Stimulated activated naive CD8-positive, alpha-beta T cell treated with anti-CD3 and anti-CD28 coated beads, Interleukin-15, Interleukin-2, amounts not matched to agents 100 ng/mL and 50 ng/mL, for 24 hours (primary cell): ENCODE measurements at regions not wholly inside any gene's neighbourhood (a gene's known extent, or its start where the extent isn't known, plus 50 kb on each side); places are given as distances from the start of the nearest gene placed in this dataset.
"Not testable (repeated sequence)": the region's sequence is repeated elsewhere in the genome, so short reads cannot be mapped to it uniquely, and the experiment has no call there.

ENCODE experiments used
- H3K27ac Mint-ChIP-seq: one replicate; pipeline ENCODE4 v1.8.0; 2021; ENCODE audit warnings: mild to moderate bottlenecking, mixed read lengths
- H3K27me3 Mint-ChIP-seq: one replicate; pipeline ENCODE4 v1.8.0; 2021; ENCODE audit warnings: mixed read lengths
- H3K36me3 Mint-ChIP-seq: one replicate; pipeline ENCODE4 v1.8.0; 2021; ENCODE audit warnings: low read depth, mixed read lengths
- H3K4me1 Mint-ChIP-seq: one replicate; pipeline ENCODE4 v1.8.0; 2021; ENCODE audit warnings: low read depth, mixed read lengths
- H3K4me3 Mint-ChIP-seq: one replicate; pipeline ENCODE4 v1.8.0; 2021; ENCODE audit warnings: mild to moderate bottlenecking, mixed read lengths
- H3K9me3 Mint-ChIP-seq: one replicate; pipeline ENCODE4 v1.8.0; 2021; ENCODE audit warnings: mixed read lengths

- H3K9me3 Mint-ChIP-seq = peaks cover 4% of the 10 kb centered on the region
- no peak overlapping the region for H3K4me3 Mint-ChIP-seq
- no peak overlapping the region for H3K27ac Mint-ChIP-seq
- no peaks in the 10 kb centered on the region for H3K36me3 Mint-ChIP-seq
- no peaks in the 10 kb centered on the region for H3K27me3 Mint-ChIP-seq
- no peaks in the 10 kb centered on the region for H3K4me1 Mint-ChIP-seq
Measured at GRCh38 chr3:89877230-89877629, 769.8 kb downstream of the EPHA3 start.

- Mint-ChIP-seq H3K4me3 (no peak overlapping the region), H3K27me3 (no peaks in the 10 kb centered on the region), H3K36me3 (no peaks in the 10 kb centered on the region), H3K27ac (no peak overlapping the region), H3K9me3 (peaks cover 6% of the 10 kb centered on the region), H3K4me1 (no peaks in the 10 kb centered on the region)
Measured at GRCh38 chr3:89889386-89889785, 782.0 kb downstream of the EPHA3 start.

- Mint-ChIP-seq H3K27ac (no peak overlapping the region), H3K27me3 (no peaks in the 10 kb centered on the region), H3K9me3 (peaks cover 13% of the 10 kb centered on the region), H3K4me3 (no peak overlapping the region), H3K36me3 (no peaks in the 10 kb centered on the region), H3K4me1 (no peaks in the 10 kb centered on the region)
Measured at GRCh38 chr3:89908711-89909213, 801.3 kb downstream of the EPHA3 start.

- Mint-ChIP-seq H3K27ac (no peak overlapping the region), H3K36me3 (no peaks in the 10 kb centered on the region), H3K27me3 (no peaks in the 10 kb centered on the region), H3K4me3 (no peak overlapping the region), H3K4me1 (no peaks in the 10 kb centered on the region), H3K9me3 (no peaks in the 10 kb centered on the region)
Measured at GRCh38 chr3:89912031-89912430, 804.6 kb downstream of the EPHA3 start.

GRCh38 chr3:89923921-89924610 is 816.6 kb downstream of the EPHA3 start:
- Mint-ChIP-seq H3K36me3 (no peaks in the 10 kb centered on the region), H3K27ac (no peak overlapping the region), H3K4me1 (no peaks in the 10 kb centered on the region), H3K4me3 (no peak overlapping the region), H3K9me3 (no peaks in the 10 kb centered on the region), H3K27me3 (no peaks in the 10 kb centered on the region)

GRCh38 chr3:89925976-89926375 is 818.6 kb downstream of the EPHA3 start:
- H3K36me3 Mint-ChIP-seq = no peaks in the 10 kb centered on the region
- no peaks in the 10 kb centered on the region for H3K9me3 Mint-ChIP-seq
- no peak overlapping the region for H3K27ac Mint-ChIP-seq
- no peaks in the 10 kb centered on the region for H3K27me3 Mint-ChIP-seq
- no peak overlapping the region for H3K4me3 Mint-ChIP-seq
- no peaks in the 10 kb centered on the region for H3K4me1 Mint-ChIP-seq

GRCh38 chr3:89932882-89933281 is 825.5 kb downstream of the EPHA3 start:
- Mint-ChIP-seq H3K27me3 (no peaks in the 10 kb centered on the region), H3K4me1 (no peaks in the 10 kb centered on the region), H3K9me3 (peaks cover 9% of the 10 kb centered on the region), H3K4me3 (no peak overlapping the region), H3K27ac (no peak overlapping the region), H3K36me3 (no peaks in the 10 kb centered on the region)

- H3K4me1 Mint-ChIP-seq, H3K27me3 Mint-ChIP-seq, H3K27ac Mint-ChIP-seq: not testable (repeated sequence)
Measured at GRCh38 chr3:89944461-89944860, 837.0 kb downstream of the EPHA3 start.

GRCh38 chr3:89946884-89947283 is 839.5 kb downstream of the EPHA3 start:
- H3K36me3 Mint-ChIP-seq = no peaks in the 10 kb centered on the region
- H3K9me3 Mint-ChIP-seq = peaks cover 9% of the 10 kb centered on the region
- no peaks in the 10 kb centered on the region for H3K27me3 Mint-ChIP-seq
- H3K4me1 Mint-ChIP-seq = no peaks in the 10 kb centered on the region
- H3K4me3 Mint-ChIP-seq = no peak overlapping the region
- no peak overlapping the region for H3K27ac Mint-ChIP-seq

More at GRCh38 chr3:89944461-89944860, 837.0 kb downstream of the EPHA3 start:
- H3K36me3 Mint-ChIP-seq, H3K4me3 Mint-ChIP-seq: not testable (repeated sequence)
- peaks cover 11% of the 10 kb centered on the region for H3K9me3 Mint-ChIP-seq

- no peak overlapping the region for H3K4me3 Mint-ChIP-seq
- H3K36me3 Mint-ChIP-seq = no peaks in the 10 kb centered on the region
- no peaks in the 10 kb centered on the region for H3K27me3 Mint-ChIP-seq
- H3K4me1 Mint-ChIP-seq = no peaks in the 10 kb centered on the region
- peaks cover 4% of the 10 kb centered on the region for H3K9me3 Mint-ChIP-seq
- no peak overlapping the region for H3K27ac Mint-ChIP-seq
Measured at GRCh38 chr3:89947337-89947954, 840.0 kb downstream of the EPHA3 start.

GRCh38 chr3:89948008-89948407 is 840.6 kb downstream of the EPHA3 start:
- Mint-ChIP-seq H3K27me3 (no peaks in the 10 kb centered on the region), H3K4me1 (no peaks in the 10 kb centered on the region)

GRCh38 chr3:89950772-89951171 is 843.4 kb downstream of the EPHA3 start:
- Mint-ChIP-seq H3K4me3 (no peak overlapping the region), H3K4me1 (no peaks in the 10 kb centered on the region), H3K27ac (no peak overlapping the region), H3K27me3 (no peaks in the 10 kb centered on the region), H3K9me3 (peaks cover 4% of the 10 kb centered on the region), H3K36me3 (no peaks in the 10 kb centered on the region)

More at GRCh38 chr3:89948008-89948407, 840.6 kb downstream of the EPHA3 start:
- Mint-ChIP-seq H3K36me3 (no peaks in the 10 kb centered on the region), H3K27ac (no peak overlapping the region), H3K9me3 (peaks cover 4% of the 10 kb centered on the region), H3K4me3 (no peak overlapping the region)

GRCh38 chr3:89954137-89954536 is 846.7 kb downstream of the EPHA3 start:
- no peaks in the 10 kb centered on the region for H3K36me3 Mint-ChIP-seq
- no peaks in the 10 kb centered on the region for H3K27me3 Mint-ChIP-seq
- H3K9me3 Mint-ChIP-seq = no peaks in the 10 kb centered on the region
- no peak overlapping the region for H3K27ac Mint-ChIP-seq
- no peak overlapping the region for H3K4me3 Mint-ChIP-seq
- no peaks in the 10 kb centered on the region for H3K4me1 Mint-ChIP-seq

GRCh38 chr3:89955156-89955555 is 847.7 kb downstream of the EPHA3 start:
- H3K27ac Mint-ChIP-seq = no peak overlapping the region
- H3K4me3 Mint-ChIP-seq = no peak overlapping the region
- H3K36me3 Mint-ChIP-seq = no peaks in the 10 kb centered on the region
- H3K27me3 Mint-ChIP-seq = no peaks in the 10 kb centered on the region
- H3K9me3 Mint-ChIP-seq = no peaks in the 10 kb centered on the region
- no peaks in the 10 kb centered on the region for H3K4me1 Mint-ChIP-seq

GRCh38 chr3:89957451-89957850 is 850.0 kb downstream of the EPHA3 start:
- Mint-ChIP-seq H3K27ac (no peak overlapping the region), H3K4me3 (no peak overlapping the region), H3K9me3 (no peaks in the 10 kb centered on the region), H3K27me3 (no peaks in the 10 kb centered on the region), H3K4me1 (no peaks in the 10 kb centered on the region), H3K36me3 (no peaks in the 10 kb centered on the region)

- H3K27me3 Mint-ChIP-seq = not testable (repeated sequence)
Measured at GRCh38 chr3:89958163-89958562, 850.7 kb downstream of the EPHA3 start.

More at GRCh38 chr3:89958163-89958562, 850.7 kb downstream of the EPHA3 start:
- not testable (repeated sequence) for H3K4me1 Mint-ChIP-seq, H3K27ac Mint-ChIP-seq, H3K4me3 Mint-ChIP-seq, H3K36me3 Mint-ChIP-seq, H3K9me3 Mint-ChIP-seq
